CD14-positive monocyte (primary cell): ENCODE measurements at regions not wholly inside any gene's neighbourhood (a gene's known extent, or its start where the extent isn't known, plus 50 kb on each side); places are given as distances from the start of the nearest gene placed in this dataset.

Experiments
- DNase-seq, 3 donors: peaks; one replicate each; pipeline ENCODE4 v3.0.0-alpha.2; 2011 to 2022
- H2AFZ ChIP-seq: 2 replicates; pipeline ENCODE4 v1.6.0; 2012; ENCODE audit warnings: mild to moderate bottlenecking, low read depth, low read length, inconsistent platforms; ENCODE audit not compliant: insufficient read depth, poor library complexity, severe bottlenecking
- H3K27ac ChIP-seq, 2 donors: 1 replicate in 1 of 2; 2 replicates in 1 of 2; pipeline ENCODE4 v1.5.1; 2012 to 2013; ENCODE audit warnings: low read length in 2 of 2, control low read depth in 1 of 2, inconsistent platforms in 1 of 2, low read depth in 1 of 2, mild to moderate bottlenecking in 1 of 2
- H3K27me3 ChIP-seq, 2 donors: one replicate each; pipeline versions ENCODE4 v1.6.0 to v1.6.1; 2011 to 2013; ENCODE audit warnings: low read length in 2 of 2; ENCODE audit not compliant: control insufficient read depth in 2 of 2, insufficient read depth in 2 of 2
- H3K36me3 ChIP-seq, 2 donors: replicated peaks in 1 of 2; 1 replicate in 1 of 2; 2 replicates in 1 of 2; pipeline versions ENCODE4 v1.5.1 to v1.6.1; 2012 to 2013; ENCODE audit warnings: low read length in 2 of 2, control low read depth in 1 of 2, inconsistent platforms in 1 of 2, mild to moderate bottlenecking in 1 of 2; ENCODE audit not compliant: insufficient read depth in 2 of 2, control insufficient read depth in 1 of 2
- H3K4me1 ChIP-seq, 2 donors: 1 replicate in 1 of 2; 2 replicates in 1 of 2; pipeline versions ENCODE4 v1.5.1 to v1.6.1; 2012 to 2013; ENCODE audit warnings: low read length in 2 of 2, control low read depth in 1 of 2, inconsistent platforms in 1 of 2, mild to moderate bottlenecking in 1 of 2, moderate library complexity in 1 of 2; ENCODE audit not compliant: insufficient read depth in 2 of 2, control insufficient read depth in 1 of 2
- H3K4me2 ChIP-seq: replicated peaks from 2 replicates; pipeline ENCODE3; 2012; ENCODE audit warnings: low read length, moderate library complexity, mild to moderate bottlenecking; ENCODE audit not compliant: poor library complexity, severe bottlenecking; ENCODE audit errors: extremely low read depth
- H3K4me3 ChIP-seq, 3 experiments: fragments of 200-600 bp in 1 of 3; sonication (generic) in 1 of 3; replicated peaks in 1 of 3; 1 replicate in 2 of 3; 2 replicates in 1 of 3; pipeline ENCODE4 v1.5.1; 2011 to 2013; ENCODE audit warnings: low read length in 3 of 3, mild to moderate bottlenecking in 3 of 3, control low read depth in 2 of 3, low read depth in 2 of 3, inconsistent platforms in 1 of 3, moderate library complexity in 1 of 3
- H3K79me2 ChIP-seq: 2 replicates; pipeline ENCODE4 v1.6.0; 2012; ENCODE audit warnings: mild to moderate bottlenecking, control low read depth, inconsistent platforms, low read length, moderate library complexity; ENCODE audit not compliant: insufficient read depth
- H3K9ac ChIP-seq: 2 replicates; pipeline ENCODE4 v1.6.0; 2017; ENCODE audit warnings: low read length, mild to moderate bottlenecking; ENCODE audit not compliant: insufficient read depth, poor library complexity, severe bottlenecking
- H3K9me3 ChIP-seq, 2 donors: replicated peaks in 1 of 2; 1 replicate in 1 of 2; 2 replicates in 1 of 2; pipeline versions ENCODE4 v1.5.1 to v1.6.1; 2012 to 2013; ENCODE audit warnings: low read length in 2 of 2, control low read depth in 1 of 2; ENCODE audit not compliant: control insufficient read depth in 1 of 2, insufficient read depth in 1 of 2
- H4K20me1 ChIP-seq: 2 replicates; pipeline ENCODE4 v1.6.0; 2012; ENCODE audit warnings: mild to moderate bottlenecking, low read length, control low read depth, moderate library complexity; ENCODE audit not compliant: insufficient read depth
- H3K27ac Mint-ChIP-seq, 7 donors: one replicate each; pipeline ENCODE4 v1.8.0; 2020; ENCODE audit warnings: mild to moderate bottlenecking in 7 of 7, mixed read lengths in 7 of 7, moderate library complexity in 6 of 7, inconsistent platforms in 2 of 7
- H3K27me3 Mint-ChIP-seq, 3 donors: one replicate each; pipeline ENCODE4 v1.8.0; 2021 to 2022; ENCODE audit warnings: low read depth in 3 of 3, mild to moderate bottlenecking in 3 of 3, mixed read lengths in 3 of 3, moderate library complexity in 3 of 3, inconsistent platforms in 1 of 3
- H3K36me3 Mint-ChIP-seq, 2 donors: one replicate each; pipeline ENCODE4 v1.8.0; 2020; ENCODE audit warnings: mixed read lengths in 2 of 2, inconsistent platforms in 1 of 2, mild to moderate bottlenecking in 1 of 2
- H3K4me1 Mint-ChIP-seq: one replicate; pipeline ENCODE4 v1.8.0; 2020; ENCODE audit warnings: mild to moderate bottlenecking, mixed read lengths
- H3K4me3 Mint-ChIP-seq, 2 donors: one replicate each; pipeline ENCODE4 v1.8.0; 2020; ENCODE audit warnings: mild to moderate bottlenecking in 2 of 2, mixed read lengths in 2 of 2, moderate library complexity in 1 of 2
- H3K9me3 Mint-ChIP-seq, 7 donors: one replicate each; pipeline ENCODE4 v1.8.0; 2020 to 2022; ENCODE audit warnings: mixed read lengths in 7 of 7, mild to moderate bottlenecking in 6 of 7, moderate library complexity in 6 of 7, inconsistent platforms in 2 of 7
- WGBS: methylation state at CpG from one replicate; pipeline ENCODE4 v1.1.5; 2013; ENCODE audit warnings: missing lambda C conversion rate; ENCODE audit not compliant: insufficient coverage; 5-methylcytosine and 5-hydroxymethylcytosine counted together
- intact Hi-C, 2 donors: fragments of 100-400 bp; cut with micrococcal nuclease; formaldehyde crosslinking; loops; one replicate each; pipeline versions ENCODE4 v1.15.0 to v1.15.1; 2023
- TF ChIP-seq, protein P1 (sequence below): fragments of 200-600 bp; IDR thresholded peaks from one replicate; pipeline ENCODE4 v1.8.0; 2022; ENCODE audit warnings: antibody characterized with exemption, mild to moderate bottlenecking

DNA sequence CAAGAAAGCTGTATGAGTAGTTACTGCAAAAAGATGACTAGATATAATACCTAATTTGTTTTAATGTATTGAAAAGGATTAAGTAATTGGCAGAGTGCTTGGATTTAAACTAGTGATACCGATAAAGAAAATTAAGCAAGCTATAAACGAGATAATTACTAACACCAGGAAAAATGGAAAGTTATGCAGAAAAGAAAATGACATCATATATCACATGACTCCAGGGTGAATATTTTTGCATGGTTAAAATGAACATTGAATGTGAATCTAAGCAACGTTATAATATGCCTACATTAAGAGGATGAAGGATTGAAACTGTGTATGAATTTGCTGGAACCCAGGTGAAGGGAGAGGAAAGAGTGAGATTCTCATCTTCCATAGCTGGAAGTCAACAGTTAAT lies 644.4 kb downstream of the ADGRL2 start:
- Histone ChIP-seq H3K9ac (no peak overlapping the region), H3K9me3 (no peaks in the 10 kb centered on the region), H3K79me2 (no peaks in the 10 kb centered on the region), H3K27me3 (no peaks in the 10 kb centered on the region), H3K4me2 (no peak overlapping the region), H4K20me1 (no peaks in the 10 kb centered on the region), H2AFZ (no peak overlapping the region), H3K27ac (no peak overlapping the region), H3K4me3 (no peak overlapping the region), H3K4me1 (no peaks in the 10 kb centered on the region), H3K36me3 (no peaks in the 10 kb centered on the region)
- Mint-ChIP-seq H3K27me3 (no peaks in the 10 kb centered on the region), H3K36me3 (no peaks in the 10 kb centered on the region), H3K4me3 (no peak overlapping the region), H3K9me3 (peaks cover 0 to 13% (median 3%) of the 10 kb centered on the region in 7 donors), H3K4me1 (no peaks in the 10 kb centered on the region), H3K27ac (no peak overlapping the region)
- WGBS = 100% methylated on average over 1 of the region's 3 CpGs
- DNase-seq = no peak
- TF ChIP-seq, protein P1, sequence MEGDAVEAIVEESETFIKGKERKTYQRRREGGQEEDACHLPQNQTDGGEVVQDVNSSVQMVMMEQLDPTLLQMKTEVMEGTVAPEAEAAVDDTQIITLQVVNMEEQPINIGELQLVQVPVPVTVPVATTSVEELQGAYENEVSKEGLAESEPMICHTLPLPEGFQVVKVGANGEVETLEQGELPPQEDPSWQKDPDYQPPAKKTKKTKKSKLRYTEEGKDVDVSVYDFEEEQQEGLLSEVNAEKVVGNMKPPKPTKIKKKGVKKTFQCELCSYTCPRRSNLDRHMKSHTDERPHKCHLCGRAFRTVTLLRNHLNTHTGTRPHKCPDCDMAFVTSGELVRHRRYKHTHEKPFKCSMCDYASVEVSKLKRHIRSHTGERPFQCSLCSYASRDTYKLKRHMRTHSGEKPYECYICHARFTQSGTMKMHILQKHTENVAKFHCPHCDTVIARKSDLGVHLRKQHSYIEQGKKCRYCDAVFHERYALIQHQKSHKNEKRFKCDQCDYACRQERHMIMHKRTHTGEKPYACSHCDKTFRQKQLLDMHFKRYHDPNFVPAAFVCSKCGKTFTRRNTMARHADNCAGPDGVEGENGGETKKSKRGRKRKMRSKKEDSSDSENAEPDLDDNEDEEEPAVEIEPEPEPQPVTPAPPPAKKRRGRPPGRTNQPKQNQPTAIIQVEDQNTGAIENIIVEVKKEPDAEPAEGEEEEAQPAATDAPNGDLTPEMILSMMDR = no peak
- intact Hi-C loops = no loop called here

DNA sequence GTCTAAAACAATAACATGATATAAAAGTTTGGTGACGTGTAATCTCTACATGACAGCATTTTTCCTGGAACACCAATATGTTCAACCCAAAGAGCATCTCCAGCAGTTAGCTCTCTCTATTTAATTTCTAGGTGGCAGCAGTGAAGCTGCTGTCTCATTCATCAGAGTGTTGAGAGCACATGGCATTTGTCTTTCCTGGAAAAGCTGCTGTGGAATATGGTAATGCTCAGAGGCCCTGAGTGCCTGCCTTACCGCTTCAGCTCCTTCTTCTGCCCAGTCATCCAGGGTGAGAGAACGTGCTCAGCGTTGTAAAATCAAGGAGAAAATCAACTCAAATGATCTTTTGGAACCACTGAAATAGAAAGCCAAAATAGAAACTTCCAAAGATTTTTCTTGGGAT lies 640.7 kb downstream of the ADGRL2 start:
- no peaks in the 10 kb centered on the region for H3K4me1 ChIP-seq
- Mint-ChIP-seq H3K27ac (no peak overlapping the region), H3K36me3 (no peaks in the 10 kb centered on the region), H3K9me3 (peaks cover 0 to 4% (median 0%) of the 10 kb centered on the region in 7 donors), H3K4me1 (no peaks in the 10 kb centered on the region), H3K27me3 (no peaks in the 10 kb centered on the region), H3K4me3 (no peak overlapping the region)
- TF ChIP-seq, protein P1 = no peak
- no CpG with 5 or more reads among the region's 4 CpGs for WGBS
- H3K27me3 ChIP-seq = no peaks in the 10 kb centered on the region
- no peaks in the 10 kb centered on the region for H3K9me3 ChIP-seq
- H3K9ac ChIP-seq = no peak overlapping the region
- H3K4me2 ChIP-seq = no peak overlapping the region
- no peak overlapping the region for H2AFZ ChIP-seq
- H4K20me1 ChIP-seq = no peaks in the 10 kb centered on the region
- no peak overlapping the region for H3K4me3 ChIP-seq
- no peak for DNase-seq
- no peaks in the 10 kb centered on the region for H3K79me2 ChIP-seq
- no peaks in the 10 kb centered on the region for H3K36me3 ChIP-seq
- no peak overlapping the region for H3K27ac ChIP-seq
- intact Hi-C loops = no loop called here
